Suppressor macrophage treated with lipopolysaccharide for 1 hour (primary cell): ENCODE measurements at regions not wholly inside any gene's neighbourhood (a gene's known extent, or its start where the extent isn't known, plus 50 kb on each side); places are given as distances from the start of the nearest gene placed in this dataset.

ENCODE experiments used
- DNase-seq, 3 donors: peaks; one replicate each; pipeline ENCODE4 v3.0.0-alpha.2; 2020 to 2022

- no peak for DNase-seq
These were observed 68.3 kb upstream of the ATF7IP2 start for GRCh38 chr16:10317425-10318001.

GRCh38 chr16:10318798-10319500 lies 66.9 kb upstream of the ATF7IP2 start:
- DNase-seq: no peak

GRCh38 chr16:10321407-10322387 lies 64.2 kb upstream of the ATF7IP2 start:
- DNase-seq: no peak

- no peak for DNase-seq
These were observed 62.9 kb upstream of the ATF7IP2 start for GRCh38 chr16:10322723-10323527.

GRCh38 chr16:10323528-10323869 lies 62.4 kb upstream of the ATF7IP2 start:
- no peak for DNase-seq

- DNase-seq: no peak
These were observed 61.7 kb upstream of the ATF7IP2 start for GRCh38 chr16:10324210-10324609.

GRCh38 chr16:10325783-10326543 lies 59.9 kb upstream of the ATF7IP2 start:
- DNase-seq: no peak

- DNase-seq: no peak
These were observed 59.2 kb upstream of the ATF7IP2 start for GRCh38 chr16:10326647-10327046.

- DNase-seq: peak; percentile 43 to 54 (median 48)
These were observed 57.6 kb upstream of the ATF7IP2 start for GRCh38 chr16:10328291-10328690.

- DNase-seq: no peak
These were observed 53.6 kb upstream of the ATF7IP2 start for GRCh38 chr16:10332241-10332640.

- no peak for DNase-seq
These were observed 53.1 kb upstream of the ATF7IP2 start for GRCh38 chr16:10332775-10333174.

GRCh38 chr16:10333321-10334032 lies 52.4 kb upstream of the ATF7IP2 start:
- no peak for DNase-seq

- DNase-seq: no peak
These were observed 50.2 kb upstream of the ATF7IP2 start for GRCh38 chr16:10335681-10336080.
